COLO668 (cell line): ENCODE measurements at regions not wholly inside any gene's neighbourhood (a gene's known extent, or its start where the extent isn't known, plus 50 kb on each side); places are given as distances from the start of the nearest gene placed in this dataset.

Source experiments
- DNase-seq: peaks from one replicate; lab custom pipeline; 2025; ENCODE audit not compliant: unreplicated experiment; lab: John Stamatoyannopoulos, UW

- no peak for DNase-seq
These were observed 183.6 kb upstream of the MGAT5 start for GRCh38 chr2:134070281-134070741.

GRCh38 chr2:134072341-134072740 lies 181.5 kb upstream of the MGAT5 start:
- no peak for DNase-seq

GRCh38 chr2:134073023-134073422 lies 180.8 kb upstream of the MGAT5 start:
- DNase-seq, result no peak

- DNase-seq, result no peak
These were observed 179.3 kb upstream of the MGAT5 start for GRCh38 chr2:134074619-134075018.

DNA sequence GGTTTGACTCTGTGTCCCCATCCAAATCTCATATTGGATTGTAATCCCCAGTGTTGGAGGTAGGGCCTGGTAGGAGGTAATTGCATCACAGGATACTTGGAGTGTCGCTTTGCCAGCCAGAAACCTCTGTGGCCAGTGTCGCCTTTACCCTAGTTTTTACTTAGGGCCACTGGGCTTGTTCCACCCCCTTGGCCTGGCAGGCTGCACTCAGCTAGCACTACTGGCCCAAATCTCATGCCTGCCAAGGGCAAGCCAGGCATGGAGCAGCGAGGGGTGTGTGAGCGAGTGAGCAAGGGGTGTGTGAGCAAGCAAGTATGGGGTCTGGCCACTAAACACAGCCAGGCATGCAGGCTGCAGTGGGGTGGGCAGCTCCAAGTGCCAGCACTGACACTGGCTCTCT lies 178.7 kb upstream of the MGAT5 start:
- no peak for DNase-seq

DNA sequence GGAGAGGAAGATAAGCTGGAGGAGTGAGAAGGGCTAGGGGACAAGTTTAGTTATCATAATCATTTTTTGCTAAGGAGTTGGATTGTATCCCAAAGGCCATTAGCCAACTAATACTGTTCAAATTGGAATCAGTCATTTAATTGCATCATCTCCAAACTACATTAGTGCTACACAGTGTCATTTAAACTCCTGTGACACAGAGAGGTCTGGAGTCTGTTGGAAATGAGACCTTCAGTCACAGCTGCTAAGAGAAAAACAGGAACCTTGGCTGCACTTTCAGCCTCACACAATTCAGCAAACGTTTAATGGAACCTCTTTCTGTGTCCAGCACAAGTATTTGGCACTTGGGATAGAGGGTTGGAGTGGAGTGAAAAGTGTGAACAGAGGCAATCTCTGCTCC lies 175.5 kb upstream of the MGAT5 start:
- no peak for DNase-seq

DNA sequence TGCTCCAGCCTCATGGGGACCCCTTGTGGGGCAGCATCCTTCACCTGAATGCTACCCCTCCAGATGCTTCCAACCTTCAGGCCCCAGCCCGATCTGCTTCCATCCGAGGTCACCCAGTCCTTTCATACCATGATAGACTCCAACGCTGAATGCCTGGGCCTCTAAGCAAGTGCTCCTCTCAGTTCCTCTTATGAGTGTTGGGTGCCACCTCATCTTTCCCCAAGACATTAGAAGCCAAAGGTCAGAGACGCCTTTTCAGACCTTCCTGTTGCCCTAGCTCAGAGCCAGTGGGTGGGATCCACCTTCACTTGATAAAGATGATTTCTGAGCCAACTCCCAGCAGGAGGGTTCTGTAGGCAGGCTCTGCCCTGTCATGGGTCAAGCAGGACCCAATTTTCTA lies 174.5 kb upstream of the MGAT5 start:
- no peak for DNase-seq

DNA sequence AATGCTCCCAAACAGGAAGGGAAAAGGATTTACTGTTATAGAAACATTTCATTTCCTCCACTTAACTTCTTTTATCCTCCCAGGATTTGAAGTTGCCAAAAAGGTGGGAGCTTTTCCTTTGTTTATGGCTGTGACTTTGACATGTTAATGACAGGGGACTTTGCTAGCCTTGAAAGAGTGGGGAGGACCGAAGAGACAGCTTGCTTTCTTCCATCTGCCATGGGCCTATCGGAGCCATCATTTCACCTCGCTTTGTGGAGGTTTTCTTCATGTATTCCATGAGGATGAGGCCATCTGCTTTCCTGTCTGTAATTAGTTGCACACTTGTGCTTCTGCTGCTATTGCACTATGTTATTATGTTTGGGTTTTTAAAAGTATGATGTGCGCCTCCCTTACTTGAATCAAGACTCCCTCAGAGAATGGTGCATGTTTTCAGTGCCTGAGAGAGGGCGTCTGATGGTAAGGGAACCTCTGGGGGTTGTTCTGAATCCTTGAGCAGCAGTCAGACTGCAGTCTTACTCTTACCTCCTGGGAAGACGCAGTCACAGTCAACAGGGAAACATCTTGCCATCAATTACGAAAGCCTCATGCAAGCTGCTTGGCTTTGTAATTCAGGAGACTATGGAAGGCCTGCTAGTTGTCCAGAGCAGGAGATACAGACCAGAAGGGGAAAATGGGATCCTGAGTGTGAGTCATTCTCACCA lies 173.3 kb upstream of the MGAT5 start:
- no peak for DNase-seq

DNA sequence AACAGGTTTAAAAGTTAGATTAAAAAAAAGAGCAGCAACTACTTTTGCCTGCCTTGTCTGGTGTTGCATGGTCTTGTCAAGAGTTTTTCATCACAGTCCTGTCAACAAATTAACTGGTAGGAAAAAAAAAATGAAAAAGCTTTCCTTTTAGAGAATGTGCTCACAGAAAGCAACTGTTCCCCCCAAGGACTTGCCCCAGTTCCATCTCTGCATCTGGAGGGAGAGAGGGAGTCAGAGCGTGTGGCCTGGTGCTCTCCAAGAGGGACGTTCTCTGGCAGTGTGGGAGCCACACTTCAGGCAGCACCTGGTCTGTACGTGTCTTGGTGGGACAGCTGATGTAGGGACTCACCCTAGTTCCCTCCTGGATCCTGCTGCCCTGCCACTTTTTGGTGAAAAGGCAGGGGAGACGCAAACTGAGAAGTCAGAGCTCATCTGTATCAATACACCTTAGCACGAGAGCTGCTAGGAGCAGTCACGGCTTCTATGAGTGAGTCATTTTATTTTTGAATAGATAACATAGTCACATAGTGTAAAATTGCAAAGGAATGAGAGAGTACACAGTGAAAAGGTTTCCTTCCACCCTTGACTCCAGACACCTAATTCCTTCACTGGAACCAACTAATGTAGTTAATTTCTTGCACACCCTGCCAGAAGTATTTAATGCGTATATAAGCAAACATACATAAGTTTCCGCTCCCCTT lies 172.5 kb upstream of the MGAT5 start:
- DNase-seq, result no peak

DNA sequence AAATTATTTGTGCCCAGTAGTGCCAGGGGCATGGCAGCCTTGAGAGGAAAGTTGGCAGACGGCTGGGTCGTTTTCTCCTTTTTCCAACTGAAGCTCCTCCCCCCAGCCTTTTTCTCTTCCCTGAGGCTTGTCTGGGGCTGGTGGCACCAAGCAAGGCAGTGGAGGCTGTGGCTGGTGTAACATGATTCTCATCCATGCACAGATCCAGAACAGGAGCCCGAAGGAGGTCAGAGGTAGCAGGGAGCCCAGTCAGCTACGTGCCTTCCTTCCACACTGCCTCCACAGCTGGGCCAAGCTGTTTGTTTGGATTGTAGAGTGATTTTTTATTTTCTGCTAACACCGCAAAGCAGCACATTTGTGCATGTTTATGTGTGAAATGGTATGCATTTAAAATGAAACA lies 170.3 kb upstream of the MGAT5 start:
- no peak for DNase-seq

GRCh38 chr2:134086594-134087219 lies 167.2 kb upstream of the MGAT5 start:
- DNase-seq, result no peak

DNA sequence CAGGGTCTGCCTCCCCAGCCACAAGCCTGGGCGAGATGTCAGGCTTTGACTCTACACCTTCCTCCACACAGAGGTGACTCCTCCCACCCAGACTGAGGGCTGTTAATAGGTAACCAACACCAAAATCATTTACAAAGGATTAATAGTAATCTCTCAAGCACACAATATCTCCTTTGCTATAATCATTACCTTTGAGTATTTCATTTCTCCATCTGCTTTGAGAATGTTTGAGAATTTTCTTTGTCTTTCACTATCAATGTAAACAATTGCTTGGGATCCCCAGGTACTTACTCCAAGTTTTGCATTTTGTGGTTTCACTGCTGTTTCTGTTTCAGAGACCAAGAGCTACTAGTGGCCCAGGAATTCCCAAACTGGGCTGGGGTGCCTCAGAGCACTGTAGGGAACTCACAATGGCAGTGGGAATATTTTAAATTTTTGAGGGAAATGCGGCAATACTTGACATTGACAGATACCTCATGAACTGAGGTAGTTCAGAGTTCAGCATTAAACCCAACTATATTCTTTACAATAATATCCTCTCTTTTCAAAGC lies 166.4 kb upstream of the MGAT5 start:
- DNase-seq, result no peak

- no peak for DNase-seq
These were observed 164.4 kb upstream of the MGAT5 start for GRCh38 chr2:134089454-134089853.

DNA sequence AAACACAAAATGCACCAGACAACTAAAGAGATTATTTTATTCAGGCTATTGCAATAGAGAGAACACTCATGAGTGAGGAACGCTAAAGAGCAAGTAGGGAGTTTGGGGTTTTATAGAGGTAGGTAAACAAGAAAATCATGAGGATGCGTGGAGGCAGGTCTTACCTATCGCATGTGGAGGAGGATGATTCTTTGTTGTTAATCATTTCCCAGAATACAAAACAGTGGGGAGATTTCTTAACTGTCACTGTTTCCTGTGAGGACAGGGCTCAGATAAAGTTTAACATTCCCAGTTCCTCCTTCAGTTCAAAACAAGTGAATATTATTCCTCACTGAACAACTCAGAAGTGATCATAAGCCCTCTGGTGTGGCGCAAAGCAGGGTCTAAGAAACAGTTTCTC lies 156.1 kb upstream of the MGAT5 start:
- DNase-seq, result no peak

- no peak for DNase-seq
These were observed 155.6 kb upstream of the MGAT5 start for GRCh38 chr2:134098321-134098720.

DNA sequence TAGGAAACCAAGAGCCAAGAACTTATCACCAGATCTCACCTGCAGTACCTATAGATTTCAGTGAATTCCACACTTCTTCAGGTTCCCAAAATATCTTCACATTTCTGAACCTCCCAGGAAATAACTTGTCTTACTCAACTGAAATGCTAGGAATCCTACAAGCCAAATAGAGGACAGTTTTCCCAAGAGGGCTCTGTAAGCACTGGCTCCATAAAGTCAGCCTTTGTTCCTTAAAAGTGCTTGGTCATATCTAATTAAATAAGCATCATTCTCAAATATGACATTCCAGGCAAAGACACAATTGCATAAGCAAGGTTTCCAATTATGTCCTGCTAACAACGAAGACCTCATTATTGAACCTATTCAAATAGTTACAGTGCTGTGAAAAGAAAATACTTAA lies 154.6 kb upstream of the MGAT5 start:
- DNase-seq, result no peak

DNA sequence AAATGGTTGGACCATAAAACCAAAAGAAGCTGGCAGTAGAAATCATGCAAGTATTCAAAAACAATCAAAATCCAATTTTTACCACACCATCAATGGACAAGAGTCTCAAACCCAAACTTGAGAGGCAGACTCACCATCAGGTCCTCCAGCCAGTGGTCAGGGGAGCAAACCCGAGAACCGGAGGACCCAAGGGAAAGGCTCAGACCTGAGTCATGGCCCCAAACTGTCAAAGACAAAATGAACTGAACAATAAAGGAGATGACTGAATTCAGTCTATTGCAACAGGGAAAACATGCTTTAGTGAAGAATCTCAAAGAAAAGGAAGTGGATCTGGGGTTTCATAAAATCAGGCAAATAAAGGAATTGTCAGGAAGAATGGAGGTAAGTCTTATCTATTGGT lies 150.7 kb upstream of the MGAT5 start:
- DNase-seq, result no peak

GRCh38 chr2:134104754-134105153 lies 149.1 kb upstream of the MGAT5 start:
- no peak for DNase-seq

DNA sequence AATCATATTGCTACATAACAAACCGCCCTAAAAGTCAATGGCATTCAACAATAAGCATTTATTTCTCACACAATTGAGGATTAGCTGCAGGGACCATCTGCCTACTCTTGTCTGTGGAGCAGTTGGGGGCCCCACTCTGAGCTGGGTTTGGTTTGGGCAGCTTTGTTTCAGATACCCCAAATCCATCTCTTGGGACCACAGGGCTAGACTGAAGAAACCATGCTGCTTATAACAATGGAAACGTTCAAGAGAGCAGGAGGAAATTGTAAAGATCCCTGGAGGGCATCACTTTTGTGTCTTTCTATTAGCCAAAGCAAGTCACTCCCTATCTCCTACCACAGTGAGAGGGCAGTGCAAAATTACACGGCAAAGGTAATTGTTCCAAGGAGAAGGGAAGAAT lies 146.5 kb upstream of the MGAT5 start:
- DNase-seq, result no peak

GRCh38 chr2:134108113-134108512 lies 145.8 kb upstream of the MGAT5 start:
- DNase-seq, result no peak

GRCh38 chr2:134109246-134109645 lies 144.6 kb upstream of the MGAT5 start:
- DNase-seq, result no peak

DNA sequence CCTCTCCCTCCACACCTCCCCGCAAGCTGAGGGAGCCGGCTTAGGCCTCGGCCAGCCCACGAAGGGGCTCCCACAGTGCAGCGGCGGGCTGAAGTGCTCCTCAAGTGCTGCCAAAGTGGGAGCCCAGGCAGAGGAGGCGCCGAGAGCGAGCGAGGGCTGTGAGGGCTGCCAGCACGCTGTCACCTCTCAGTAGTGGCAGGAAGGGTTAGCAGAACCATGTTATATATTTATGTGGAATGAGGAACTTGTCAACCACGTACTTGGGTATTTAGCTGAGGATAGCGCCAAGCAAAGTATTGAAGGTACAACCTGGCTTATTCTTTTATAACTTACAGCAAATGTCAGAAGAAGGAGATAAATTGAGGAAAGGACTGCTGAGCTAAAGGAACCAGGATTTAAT lies 144.1 kb upstream of the MGAT5 start:
- DNase-seq, result no peak
